HG03354 (cell line): ENCODE measurements at regions not wholly inside any gene's neighbourhood (a gene's known extent, or its start where the extent isn't known, plus 50 kb on each side); places are given as distances from the start of the nearest gene placed in this dataset.

Experiments
- ATAC-seq: cut with Tn5 transposase; IDR thresholded peaks from one replicate; pipeline ENCODE4 v1.9.1; 2021; ENCODE audit warnings: mild to moderate bottlenecking; ENCODE audit not compliant: unreplicated experiment, poor library complexity, severe bottlenecking

GRCh38 chr10:29860166-29860565, 199.2 kb downstream of the JCAD start:
- no peak for ATAC-seq

- no peak for ATAC-seq
Observed at GRCh38 chr10:29859521-29860130, 199.8 kb downstream of the JCAD start.

GRCh38 chr10:29858702-29859267, 200.6 kb downstream of the JCAD start:
- no peak for ATAC-seq

- ATAC-seq: no peak
Observed at GRCh38 chr10:29857843-29858701, 201.3 kb downstream of the JCAD start.

- ATAC-seq: no peak
Observed at GRCh38 chr10:29856295-29856694, 203.1 kb downstream of the JCAD start.

GRCh38 chr10:29853913-29854312, 205.5 kb downstream of the JCAD start:
- no peak for ATAC-seq

- no peak for ATAC-seq
Observed at GRCh38 chr10:29851241-29851640, 208.1 kb downstream of the JCAD start.

GRCh38 chr10:29850371-29850770, 209.0 kb downstream of the JCAD start:
- ATAC-seq: no peak

GRCh38 chr10:29849886-29850285, 209.5 kb downstream of the JCAD start:
- ATAC-seq: no peak

- ATAC-seq: no peak
Observed at GRCh38 chr10:29849126-29849833, 210.1 kb downstream of the JCAD start.

GRCh38 chr10:29846881-29847280, 212.1 kb upstream of the SVIL start:
- ATAC-seq: no peak

- no peak for ATAC-seq
Observed at GRCh38 chr10:29845166-29845565, 210.4 kb upstream of the SVIL start.

- ATAC-seq: no peak
Observed at GRCh38 chr10:29843143-29843542, 208.4 kb upstream of the SVIL start.

GRCh38 chr10:29841724-29842649, 207.2 kb upstream of the SVIL start:
- ATAC-seq: no peak

- ATAC-seq: no peak
Observed at GRCh38 chr10:29840516-29841276, 205.9 kb upstream of the SVIL start.

- no peak for ATAC-seq
Observed at GRCh38 chr10:29839826-29840515, 205.2 kb upstream of the SVIL start.

- ATAC-seq: no peak
Observed at GRCh38 chr10:29838539-29838938, 203.8 kb upstream of the SVIL start.

GRCh38 chr10:29837586-29837985, 202.8 kb upstream of the SVIL start:
- no peak for ATAC-seq
